ENCODE measurements at regions not wholly inside any gene's neighbourhood (a gene's known extent, or its start where the extent isn't known, plus 50 kb on each side); places are given as distances from the start of the nearest gene placed in this dataset.

DNA sequence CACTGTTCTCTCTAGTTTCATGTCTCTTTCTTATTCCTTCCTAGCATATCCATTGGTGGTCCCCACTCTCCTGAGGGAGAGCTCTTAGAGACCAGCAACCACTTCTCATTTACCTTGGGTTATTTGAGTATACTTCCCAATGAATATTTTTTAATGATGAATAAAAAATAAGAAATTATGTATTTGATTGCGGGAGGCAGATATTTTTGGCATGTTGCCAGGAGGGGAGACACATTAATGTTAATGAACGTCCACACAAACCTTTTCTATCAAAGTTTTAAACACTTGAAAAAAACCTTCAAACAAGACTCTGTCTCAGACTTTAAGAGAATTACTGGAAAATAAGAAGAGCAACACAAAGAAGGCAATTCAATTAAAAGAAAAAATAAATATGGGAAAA lies 260.6 kb upstream of the MAGI2 start:
- H3K4me3 ChIP-seq (ENCODE audit: low read length), result no peak overlapping the region
- TF ChIP-seq, protein P1, sequence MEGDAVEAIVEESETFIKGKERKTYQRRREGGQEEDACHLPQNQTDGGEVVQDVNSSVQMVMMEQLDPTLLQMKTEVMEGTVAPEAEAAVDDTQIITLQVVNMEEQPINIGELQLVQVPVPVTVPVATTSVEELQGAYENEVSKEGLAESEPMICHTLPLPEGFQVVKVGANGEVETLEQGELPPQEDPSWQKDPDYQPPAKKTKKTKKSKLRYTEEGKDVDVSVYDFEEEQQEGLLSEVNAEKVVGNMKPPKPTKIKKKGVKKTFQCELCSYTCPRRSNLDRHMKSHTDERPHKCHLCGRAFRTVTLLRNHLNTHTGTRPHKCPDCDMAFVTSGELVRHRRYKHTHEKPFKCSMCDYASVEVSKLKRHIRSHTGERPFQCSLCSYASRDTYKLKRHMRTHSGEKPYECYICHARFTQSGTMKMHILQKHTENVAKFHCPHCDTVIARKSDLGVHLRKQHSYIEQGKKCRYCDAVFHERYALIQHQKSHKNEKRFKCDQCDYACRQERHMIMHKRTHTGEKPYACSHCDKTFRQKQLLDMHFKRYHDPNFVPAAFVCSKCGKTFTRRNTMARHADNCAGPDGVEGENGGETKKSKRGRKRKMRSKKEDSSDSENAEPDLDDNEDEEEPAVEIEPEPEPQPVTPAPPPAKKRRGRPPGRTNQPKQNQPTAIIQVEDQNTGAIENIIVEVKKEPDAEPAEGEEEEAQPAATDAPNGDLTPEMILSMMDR (conservative IDR thresholded peaks at IDR 0.05; ENCODE audit: low read depth, low read length), result no peak
- DNase-seq (ENCODE audit: low read depth), result no peak

DNA sequence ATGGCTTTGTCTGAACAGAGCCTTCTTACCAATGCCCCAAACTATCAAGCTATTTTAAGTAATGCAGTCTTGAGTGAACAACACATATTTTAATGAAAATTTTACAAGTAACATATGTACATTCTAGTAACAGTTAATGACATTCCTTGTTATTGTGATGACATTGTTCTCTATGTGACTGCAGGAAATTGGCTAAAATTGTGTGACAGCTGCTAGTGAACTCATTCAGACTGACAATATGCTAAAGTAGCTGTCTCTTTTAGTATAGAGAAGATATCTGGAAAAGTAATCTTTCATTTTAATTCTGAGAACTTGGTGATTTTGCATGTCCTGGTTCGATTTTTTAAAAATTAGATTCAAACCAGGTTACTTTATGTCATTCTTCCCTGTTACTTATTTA lies 259.8 kb upstream of the MAGI2 start:
- H3K4me3 ChIP-seq (ENCODE audit: low read length), result no peak overlapping the region
- TF ChIP-seq, protein P1 (conservative IDR thresholded peaks at IDR 0.05; ENCODE audit: low read depth, low read length), result no peak
- DNase-seq (ENCODE audit: low read depth), result no peak

DNA sequence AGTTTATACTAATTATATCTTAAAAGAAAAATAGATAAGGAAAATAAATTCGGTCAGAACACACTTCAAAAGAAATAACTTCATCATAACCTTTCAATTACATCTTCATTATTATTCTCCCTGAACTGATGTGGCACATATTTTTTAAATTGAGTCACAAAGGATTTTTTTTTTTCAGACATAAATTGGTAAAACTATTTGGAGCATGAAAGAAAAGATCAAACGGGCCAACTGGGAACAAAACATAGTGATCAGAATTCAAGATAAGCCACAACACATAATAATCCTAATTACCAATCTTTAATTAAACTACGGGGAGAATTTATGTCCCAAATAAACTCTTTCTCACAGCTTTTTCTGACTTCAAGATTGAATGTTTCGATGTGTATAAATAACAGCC lies 258.2 kb upstream of the MAGI2 start:
- peak; percentile 30 for DNase-seq (ENCODE audit: low read depth)
- no peak overlapping the region for H3K4me3 ChIP-seq (ENCODE audit: low read length)
- TF ChIP-seq, protein P1 (conservative IDR thresholded peaks at IDR 0.05; ENCODE audit: low read depth, low read length), result no peak

DNA sequence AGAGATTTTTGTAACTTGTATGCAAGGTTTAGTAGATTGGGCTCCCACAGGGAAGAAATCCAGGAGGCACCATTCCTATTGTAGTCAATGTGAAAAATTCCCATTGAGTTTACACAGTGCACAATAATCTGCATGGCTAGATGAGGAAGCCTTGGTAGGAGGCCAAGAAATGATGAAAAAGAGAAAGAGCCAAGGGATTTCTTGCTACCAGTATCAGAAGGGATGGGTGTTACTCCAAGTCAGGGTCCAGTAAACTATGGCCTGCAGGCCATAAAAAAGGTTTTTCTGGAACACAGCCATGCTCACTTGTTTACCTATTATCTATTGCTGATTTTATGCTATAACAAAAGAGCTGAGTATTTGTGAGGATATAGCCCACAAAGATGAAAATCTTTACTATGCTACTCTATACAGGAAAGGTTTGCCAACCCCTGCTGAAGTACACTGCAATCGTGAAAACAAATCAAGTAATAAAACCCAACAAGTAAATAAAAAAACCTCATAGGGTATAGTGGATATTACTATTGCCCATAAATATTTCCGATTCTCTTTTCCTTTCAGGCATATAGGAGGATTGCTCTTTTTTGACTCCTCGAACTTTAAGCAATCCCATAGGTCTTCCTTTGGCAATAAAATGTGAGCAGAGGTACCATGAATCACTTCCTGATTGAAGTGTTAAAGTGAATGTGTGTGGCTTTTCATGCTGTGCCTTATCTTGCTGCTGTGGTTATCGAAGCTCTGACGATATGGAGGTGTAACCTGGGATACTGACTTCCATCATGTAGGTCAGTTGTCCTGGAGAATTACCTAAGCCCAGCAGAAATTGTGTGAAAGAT lies 256.3 kb upstream of the MAGI2 start:
- DNase-seq (ENCODE audit: low read depth), result no peak
- TF ChIP-seq, protein P1 (conservative IDR thresholded peaks at IDR 0.05; ENCODE audit: low read depth, low read length), result no peak
- no peak overlapping the region for H3K4me3 ChIP-seq (ENCODE audit: low read length)

DNA sequence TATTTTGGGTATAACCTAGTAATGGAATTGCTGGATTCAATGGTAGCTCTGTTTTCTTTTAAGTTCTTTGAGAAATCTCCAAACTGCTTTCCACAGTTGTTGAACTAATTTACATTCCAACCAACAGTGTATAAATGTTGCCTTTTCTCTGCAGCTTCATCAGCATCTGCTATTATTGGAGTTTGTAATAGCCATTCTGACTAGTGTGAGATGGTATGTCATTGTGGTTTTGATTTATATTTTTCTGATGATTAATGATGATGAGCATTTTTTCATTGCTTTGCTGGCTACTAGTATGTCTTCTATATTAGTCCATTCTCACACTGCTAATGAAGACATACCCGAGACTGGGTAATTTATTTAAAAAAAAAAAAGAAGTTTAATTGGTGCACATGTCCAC lies 248.6 kb upstream of the MAGI2 start:
- TF ChIP-seq, protein P1 (conservative IDR thresholded peaks at IDR 0.05; ENCODE audit: low read depth, low read length), result no peak
- DNase-seq (ENCODE audit: low read depth), result no peak
- no peak overlapping the region for H3K4me3 ChIP-seq (ENCODE audit: low read length)

DNA sequence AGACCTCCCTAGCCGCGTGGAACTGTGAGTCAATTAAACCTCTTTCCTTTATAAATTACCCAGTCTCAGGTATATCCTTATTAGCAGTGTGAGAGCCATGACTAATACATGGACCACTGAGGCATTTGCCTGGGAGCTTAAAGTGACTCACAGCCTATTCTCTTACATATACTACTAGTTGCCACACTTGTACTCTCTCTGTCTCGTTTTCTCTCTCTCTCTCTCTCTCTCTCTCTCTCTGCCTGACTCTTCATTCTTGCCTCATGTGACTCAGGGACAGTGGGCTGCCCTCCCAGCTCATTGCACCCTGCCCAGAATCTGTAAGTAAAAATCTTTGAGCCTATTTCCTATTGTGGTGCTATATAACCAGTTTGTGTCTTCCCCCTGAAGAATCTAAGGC lies 238.5 kb upstream of the MAGI2 start:
- TF ChIP-seq, protein P1 (conservative IDR thresholded peaks at IDR 0.05; ENCODE audit: low read depth, low read length), result no peak
- H3K4me3 ChIP-seq (ENCODE audit: low read length), result no peak overlapping the region
- peak; percentile 39 for DNase-seq (ENCODE audit: low read depth)

DNA sequence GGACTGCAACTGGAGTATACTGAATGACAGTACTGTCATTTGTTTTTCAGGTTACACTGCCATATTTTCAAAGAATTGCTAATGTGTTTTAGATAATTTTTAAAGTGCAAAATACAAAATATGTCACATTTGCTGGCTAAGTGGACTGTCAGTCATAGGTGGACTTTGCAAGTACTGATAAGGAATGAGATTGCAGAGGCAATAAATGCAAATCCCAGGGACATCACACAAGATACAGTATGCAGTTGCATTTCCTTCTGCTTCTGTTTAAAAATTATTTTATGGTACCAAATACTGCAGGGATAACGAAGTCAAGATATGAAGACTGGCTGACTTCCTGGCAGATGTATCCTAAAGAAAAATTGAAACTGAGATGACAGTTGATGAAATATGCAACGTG lies 237.6 kb upstream of the MAGI2 start:
- H3K4me3 ChIP-seq (ENCODE audit: low read length), result no peak overlapping the region
- TF ChIP-seq, protein P1 (conservative IDR thresholded peaks at IDR 0.05; ENCODE audit: low read depth, low read length), result no peak
- DNase-seq (ENCODE audit: low read depth), result no peak
